A673 (cell line): ENCODE measurements at regions not wholly inside any gene's neighbourhood (a gene's known extent, or its start where the extent isn't known, plus 50 kb on each side); places are given as distances from the start of the nearest gene placed in this dataset.

ENCODE experiments used
- EZH2 ChIP-seq: fragments of 200-600 bp; sonication (generic); IDR thresholded peaks from 2 replicates; pipeline ENCODE4 v1.6.1; 2017; ENCODE audit warnings: borderline replicate concordance, low read depth, mild to moderate bottlenecking, mixed read lengths, antibody characterized with exemption, low read length; ENCODE audit not compliant: poor library complexity, severe bottlenecking
- TF ChIP-seq, protein P1 (sequence below): fragments of 300-800, 200-600 bp; sonication (generic); conservative IDR thresholded peaks from 2 replicates; pipeline ENCODE4 v1.5.1; 2017; ENCODE audit warnings: low read depth, mild to moderate bottlenecking, antibody characterized with exemption, low read length, moderate library complexity, mixed read lengths

- TF ChIP-seq, protein P1, sequence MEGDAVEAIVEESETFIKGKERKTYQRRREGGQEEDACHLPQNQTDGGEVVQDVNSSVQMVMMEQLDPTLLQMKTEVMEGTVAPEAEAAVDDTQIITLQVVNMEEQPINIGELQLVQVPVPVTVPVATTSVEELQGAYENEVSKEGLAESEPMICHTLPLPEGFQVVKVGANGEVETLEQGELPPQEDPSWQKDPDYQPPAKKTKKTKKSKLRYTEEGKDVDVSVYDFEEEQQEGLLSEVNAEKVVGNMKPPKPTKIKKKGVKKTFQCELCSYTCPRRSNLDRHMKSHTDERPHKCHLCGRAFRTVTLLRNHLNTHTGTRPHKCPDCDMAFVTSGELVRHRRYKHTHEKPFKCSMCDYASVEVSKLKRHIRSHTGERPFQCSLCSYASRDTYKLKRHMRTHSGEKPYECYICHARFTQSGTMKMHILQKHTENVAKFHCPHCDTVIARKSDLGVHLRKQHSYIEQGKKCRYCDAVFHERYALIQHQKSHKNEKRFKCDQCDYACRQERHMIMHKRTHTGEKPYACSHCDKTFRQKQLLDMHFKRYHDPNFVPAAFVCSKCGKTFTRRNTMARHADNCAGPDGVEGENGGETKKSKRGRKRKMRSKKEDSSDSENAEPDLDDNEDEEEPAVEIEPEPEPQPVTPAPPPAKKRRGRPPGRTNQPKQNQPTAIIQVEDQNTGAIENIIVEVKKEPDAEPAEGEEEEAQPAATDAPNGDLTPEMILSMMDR, result no peak
- TF ChIP-seq EZH2, result no peak
Measured at GRCh38 chr10:62964026-62964425, 147.9 kb upstream of the EGR2 start.
